Chondrocyte (in vitro differentiated cells): ENCODE measurements at regions not wholly inside any gene's neighbourhood (a gene's known extent, or its start where the extent isn't known, plus 50 kb on each side); places are given as distances from the start of the nearest gene placed in this dataset.

Source experiments
- DNase-seq: peaks from one replicate; pipeline ENCODE4 v3.0.0; 2021; ENCODE audit warnings: mixed read lengths, low spot score
- H3K27ac Mint-ChIP-seq: one replicate; pipeline ENCODE4 v1.8.0; 2021; ENCODE audit warnings: mild to moderate bottlenecking, moderate library complexity, mixed read lengths; ENCODE audit not compliant: unreplicated experiment
- H3K27me3 Mint-ChIP-seq: 2 replicates; pipeline ENCODE4 v1.8.0; 2021; ENCODE audit warnings: low read depth, mixed read lengths
- H3K36me3 Mint-ChIP-seq: 2 replicates; pipeline ENCODE4 v1.8.0; 2021; ENCODE audit warnings: low read depth, mixed read lengths
- H3K4me1 Mint-ChIP-seq: 2 replicates; pipeline ENCODE4 v1.8.0; 2021; ENCODE audit warnings: low read depth, mild to moderate bottlenecking, mixed read lengths
- H3K4me3 Mint-ChIP-seq: one replicate; pipeline ENCODE4 v1.8.0; 2021; ENCODE audit warnings: mild to moderate bottlenecking, moderate library complexity, mixed read lengths; ENCODE audit not compliant: unreplicated experiment
- H3K9me3 Mint-ChIP-seq: 2 replicates; pipeline ENCODE4 v1.8.0; 2021; ENCODE audit warnings: low read depth, mixed read lengths
- TF ChIP-seq, protein P1 (sequence below): fragments of 200-600 bp; sonication (generic); IDR thresholded peaks from 2 replicates; pipeline ENCODE4 v1.5.0; 2021; ENCODE audit warnings: antibody characterized with exemption, mild to moderate bottlenecking, moderate library complexity

DNA sequence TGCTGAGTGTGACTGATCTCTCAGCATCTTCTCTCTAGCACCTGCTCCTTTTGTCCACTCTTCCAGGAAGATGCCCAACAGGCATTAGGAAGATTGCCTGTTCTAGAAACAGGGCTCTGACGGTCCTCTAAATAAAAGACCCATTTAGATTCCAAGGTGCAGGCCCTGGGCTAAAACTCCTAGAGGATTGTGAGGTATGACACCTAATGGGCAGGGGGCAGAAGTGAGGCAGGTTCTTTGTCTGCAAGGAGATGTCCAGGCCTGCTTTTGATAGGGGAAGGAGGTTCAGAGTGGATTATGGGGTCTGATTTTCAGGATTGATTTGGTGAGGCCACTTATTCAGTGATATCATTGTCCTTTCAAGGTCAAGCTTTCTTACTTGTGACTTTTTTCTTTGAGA lies 140.8 kb upstream of the TRPC7 start:
- no peak overlapping the region for H3K4me3 Mint-ChIP-seq
- no peaks in the 10 kb centered on the region for H3K9me3 Mint-ChIP-seq
- H3K36me3 Mint-ChIP-seq, result no peaks in the 10 kb centered on the region
- no peak for DNase-seq
- TF ChIP-seq, protein P1, sequence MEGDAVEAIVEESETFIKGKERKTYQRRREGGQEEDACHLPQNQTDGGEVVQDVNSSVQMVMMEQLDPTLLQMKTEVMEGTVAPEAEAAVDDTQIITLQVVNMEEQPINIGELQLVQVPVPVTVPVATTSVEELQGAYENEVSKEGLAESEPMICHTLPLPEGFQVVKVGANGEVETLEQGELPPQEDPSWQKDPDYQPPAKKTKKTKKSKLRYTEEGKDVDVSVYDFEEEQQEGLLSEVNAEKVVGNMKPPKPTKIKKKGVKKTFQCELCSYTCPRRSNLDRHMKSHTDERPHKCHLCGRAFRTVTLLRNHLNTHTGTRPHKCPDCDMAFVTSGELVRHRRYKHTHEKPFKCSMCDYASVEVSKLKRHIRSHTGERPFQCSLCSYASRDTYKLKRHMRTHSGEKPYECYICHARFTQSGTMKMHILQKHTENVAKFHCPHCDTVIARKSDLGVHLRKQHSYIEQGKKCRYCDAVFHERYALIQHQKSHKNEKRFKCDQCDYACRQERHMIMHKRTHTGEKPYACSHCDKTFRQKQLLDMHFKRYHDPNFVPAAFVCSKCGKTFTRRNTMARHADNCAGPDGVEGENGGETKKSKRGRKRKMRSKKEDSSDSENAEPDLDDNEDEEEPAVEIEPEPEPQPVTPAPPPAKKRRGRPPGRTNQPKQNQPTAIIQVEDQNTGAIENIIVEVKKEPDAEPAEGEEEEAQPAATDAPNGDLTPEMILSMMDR, result no peak
- no peak overlapping the region for H3K27ac Mint-ChIP-seq
- no peaks in the 10 kb centered on the region for H3K4me1 Mint-ChIP-seq
- peaks cover 3% of the 10 kb centered on the region for H3K27me3 Mint-ChIP-seq

DNA sequence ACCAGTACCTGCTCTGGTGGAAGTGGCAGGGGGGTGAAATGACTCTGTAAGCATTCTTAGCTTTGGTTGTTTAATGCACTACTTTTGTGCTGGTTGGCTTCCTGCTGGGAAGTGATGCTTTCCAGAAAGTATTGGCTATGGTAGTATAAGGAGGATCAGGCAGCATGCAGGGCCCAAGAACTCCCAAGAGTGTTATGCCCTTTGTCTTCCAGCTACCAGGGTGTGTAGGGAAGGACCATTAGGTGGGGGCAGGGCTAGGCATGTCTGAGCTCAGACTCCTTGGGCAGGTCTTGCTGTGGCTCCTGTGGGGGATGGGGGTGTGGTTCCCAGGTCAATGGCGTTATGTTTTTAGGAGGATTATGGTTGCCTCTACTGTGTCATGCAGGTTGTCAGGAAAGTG lies 135.8 kb upstream of the TRPC7 start:
- no peaks in the 10 kb centered on the region for H3K36me3 Mint-ChIP-seq
- no peaks in the 10 kb centered on the region for H3K4me1 Mint-ChIP-seq
- TF ChIP-seq, protein P1, result no peak
- H3K27me3 Mint-ChIP-seq, result peaks cover 1% of the 10 kb centered on the region
- peaks cover 19% of the 10 kb centered on the region for H3K9me3 Mint-ChIP-seq
- no peak overlapping the region for H3K27ac Mint-ChIP-seq
- no peak for DNase-seq
- no peak overlapping the region for H3K4me3 Mint-ChIP-seq

DNA sequence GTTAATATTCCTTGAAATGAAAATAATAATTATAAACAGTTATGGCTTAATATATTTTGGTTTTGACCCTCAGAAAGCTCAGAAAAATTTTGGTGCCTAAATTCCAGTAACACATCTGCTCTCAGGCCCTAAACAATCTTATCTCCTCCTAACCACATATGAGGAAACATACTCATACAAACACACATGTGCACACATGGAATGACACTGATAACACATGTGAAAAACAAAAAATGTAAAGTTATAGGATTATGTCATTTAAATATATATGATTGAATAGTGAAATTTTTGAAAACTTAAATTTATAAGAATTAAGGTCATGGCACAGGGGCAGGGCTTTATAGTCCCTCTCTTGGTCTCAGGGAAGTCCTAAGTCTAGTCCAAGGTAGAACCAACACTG lies 127.2 kb upstream of the TRPC7 start:
- H3K27me3 Mint-ChIP-seq, result peaks cover 4% of the 10 kb centered on the region
- H3K36me3 Mint-ChIP-seq, result no peaks in the 10 kb centered on the region
- peaks cover 13% of the 10 kb centered on the region for H3K9me3 Mint-ChIP-seq
- H3K4me1 Mint-ChIP-seq, result no peaks in the 10 kb centered on the region
- DNase-seq, result no peak
- TF ChIP-seq, protein P1, result no peak
- no peak overlapping the region for H3K4me3 Mint-ChIP-seq
- no peak overlapping the region for H3K27ac Mint-ChIP-seq

DNA sequence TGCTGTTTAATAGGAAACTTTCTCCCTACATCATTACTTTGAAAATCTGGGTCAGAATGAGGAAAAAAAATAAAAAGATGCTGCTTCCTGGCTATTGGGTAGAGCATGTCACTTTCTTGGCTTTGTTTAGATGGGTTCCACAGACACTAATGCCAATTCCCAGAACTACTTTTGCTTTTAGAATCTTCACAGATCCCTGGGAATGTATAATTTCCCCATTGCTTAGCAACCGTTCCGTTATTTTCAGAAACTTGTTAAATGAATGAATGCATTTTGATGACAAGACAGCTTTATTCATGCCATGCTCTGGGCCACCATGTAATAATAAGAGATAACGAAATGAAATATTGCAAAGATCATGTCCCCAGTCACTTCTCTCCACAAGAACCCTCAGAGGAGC lies 126.5 kb upstream of the TRPC7 start:
- TF ChIP-seq, protein P1, result no peak
- peaks cover 12% of the 10 kb centered on the region for H3K9me3 Mint-ChIP-seq

DNA sequence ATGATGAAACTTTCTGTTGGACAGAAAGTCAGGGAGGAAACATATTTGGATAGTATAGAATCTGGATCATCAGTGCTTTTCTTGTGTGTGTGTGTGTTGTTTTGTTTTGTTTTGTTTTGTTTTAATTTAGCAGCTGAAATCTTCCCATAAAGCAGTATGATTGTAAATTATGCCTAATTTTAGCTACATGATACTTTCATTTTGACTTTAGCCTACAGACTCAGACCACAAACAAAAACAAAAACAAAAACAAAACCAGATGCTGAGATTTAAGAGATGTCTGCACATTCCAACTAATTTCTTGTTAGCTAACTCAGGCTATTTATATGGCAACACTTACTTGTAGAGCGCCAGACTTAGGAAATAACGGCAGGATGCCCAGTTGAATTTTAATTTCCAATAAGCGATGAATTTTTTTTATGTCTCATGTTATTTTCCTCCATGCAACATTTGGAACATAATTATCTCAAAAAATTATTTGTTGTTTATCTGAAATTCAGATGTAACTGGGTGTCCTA lies 119.5 kb upstream of the TRPC7 start:
- H3K36me3 Mint-ChIP-seq, result no peaks in the 10 kb centered on the region
- no peak overlapping the region for H3K27ac Mint-ChIP-seq
- no peaks in the 10 kb centered on the region for H3K4me1 Mint-ChIP-seq
- DNase-seq, result no peak
- TF ChIP-seq, protein P1, result no peak
- H3K4me3 Mint-ChIP-seq, result no peak overlapping the region
- H3K27me3 Mint-ChIP-seq, result peaks cover 14% of the 10 kb centered on the region
- no peaks in the 10 kb centered on the region for H3K9me3 Mint-ChIP-seq

More for the DNA sequence above, 126.5 kb upstream of the TRPC7 start:
- Mint-ChIP-seq H3K27ac (no peak overlapping the region), H3K4me3 (no peak overlapping the region), H3K27me3 (peaks cover 4% of the 10 kb centered on the region), H3K36me3 (no peaks in the 10 kb centered on the region), H3K4me1 (no peaks in the 10 kb centered on the region)
- no peak for DNase-seq
